Uterus (tissue), 2 donors: ENCODE measurements at regions not wholly inside any gene's neighbourhood (a gene's known extent, or its start where the extent isn't known, plus 50 kb on each side); places are given as distances from the start of the nearest gene placed in this dataset.

Experiments used
- POLR2A ChIP-seq, 2 donors: fragments of 450-650 bp; IDR thresholded peaks; one replicate each; pipeline ENCODE4 v1.6.1; 2016; ENCODE audit warnings: antibody characterized with exemption in 2 of 2, mild to moderate bottlenecking in 1 of 2, moderate library complexity in 1 of 2
- TF ChIP-seq, protein P1 (sequence below), 4 experiments: fragments of 200-600 bp in 2 of 4; fragments of 450-650 bp in 2 of 4; sonication (generic) in 2 of 4; IDR thresholded peaks; one replicate each; pipeline ENCODE4 v1.5.1; 2016 to 2019; ENCODE audit warnings: antibody characterized with exemption in 4 of 4, mild to moderate bottlenecking in 2 of 4, moderate library complexity in 1 of 4

- TF ChIP-seq, protein P1, sequence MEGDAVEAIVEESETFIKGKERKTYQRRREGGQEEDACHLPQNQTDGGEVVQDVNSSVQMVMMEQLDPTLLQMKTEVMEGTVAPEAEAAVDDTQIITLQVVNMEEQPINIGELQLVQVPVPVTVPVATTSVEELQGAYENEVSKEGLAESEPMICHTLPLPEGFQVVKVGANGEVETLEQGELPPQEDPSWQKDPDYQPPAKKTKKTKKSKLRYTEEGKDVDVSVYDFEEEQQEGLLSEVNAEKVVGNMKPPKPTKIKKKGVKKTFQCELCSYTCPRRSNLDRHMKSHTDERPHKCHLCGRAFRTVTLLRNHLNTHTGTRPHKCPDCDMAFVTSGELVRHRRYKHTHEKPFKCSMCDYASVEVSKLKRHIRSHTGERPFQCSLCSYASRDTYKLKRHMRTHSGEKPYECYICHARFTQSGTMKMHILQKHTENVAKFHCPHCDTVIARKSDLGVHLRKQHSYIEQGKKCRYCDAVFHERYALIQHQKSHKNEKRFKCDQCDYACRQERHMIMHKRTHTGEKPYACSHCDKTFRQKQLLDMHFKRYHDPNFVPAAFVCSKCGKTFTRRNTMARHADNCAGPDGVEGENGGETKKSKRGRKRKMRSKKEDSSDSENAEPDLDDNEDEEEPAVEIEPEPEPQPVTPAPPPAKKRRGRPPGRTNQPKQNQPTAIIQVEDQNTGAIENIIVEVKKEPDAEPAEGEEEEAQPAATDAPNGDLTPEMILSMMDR (IDR thresholded peaks at IDR 0.05) = no peak
- no peak for TF ChIP-seq POLR2A (IDR thresholded peaks at IDR 0.05)
These were observed 88.3 kb upstream of the PAK5 start for GRCh38 chr20:9927224-9927623.
